ENCODE measurements at regions not wholly inside any gene's neighbourhood (a gene's known extent, or its start where the extent isn't known, plus 50 kb on each side); places are given as distances from the start of the nearest gene placed in this dataset.
A peak's percentile ranks its signal among the peaks of the same experiment; 100 is the strongest.

- TF ChIP-seq CTCF (IDR thresholded peaks at IDR 0.05; ENCODE audit: unreplicated experiment in 3 of 3): no peak
- Mint-ChIP-seq H3K27me3 (ENCODE audit: low read depth) (peaks cover 10% of the 10 kb centered on the region), H3K36me3 (ENCODE audit: low read depth) (no peaks in the 10 kb centered on the region), H3K4me1 (peaks cover 17% of the 10 kb centered on the region), H3K27ac (peak overlapping the region in 2 of 3 experiments; percentile 38 to 39), H3K4me3 (no peak overlapping the region), H3K9me3 (peaks cover 13% of the 10 kb centered on the region)
Observed at GRCh38 chr6:40936818-40937251, 102.2 kb downstream of the UNC5CL start.

- H3K27ac Mint-ChIP-seq: no peak overlapping the region
- peaks cover 17% of the 10 kb centered on the region for H3K4me1 Mint-ChIP-seq
- H3K27me3 Mint-ChIP-seq (ENCODE audit: low read depth): peaks cover 7% of the 10 kb centered on the region
- H3K4me3 Mint-ChIP-seq: no peak overlapping the region
- H3K9me3 Mint-ChIP-seq: no peaks in the 10 kb centered on the region
- H3K36me3 Mint-ChIP-seq (ENCODE audit: low read depth): no peaks in the 10 kb centered on the region
- TF ChIP-seq CTCF (IDR thresholded peaks at IDR 0.05; ENCODE audit: unreplicated experiment in 3 of 3): no peak
Observed at GRCh38 chr6:40933864-40934263, 105.2 kb downstream of the UNC5CL start.

GRCh38 chr6:40932953-40933352 lies 106.1 kb downstream of the UNC5CL start:
- Mint-ChIP-seq H3K27me3 (ENCODE audit: low read depth) (peaks cover 4% of the 10 kb centered on the region), H3K4me3 (no peak overlapping the region), H3K27ac (no peak overlapping the region), H3K9me3 (no peaks in the 10 kb centered on the region), H3K4me1 (peaks cover 17% of the 10 kb centered on the region), H3K36me3 (ENCODE audit: low read depth) (no peaks in the 10 kb centered on the region)
- TF ChIP-seq CTCF (IDR thresholded peaks at IDR 0.05; ENCODE audit: unreplicated experiment in 3 of 3): no peak

GRCh38 chr6:40932366-40932765 lies 106.7 kb downstream of the UNC5CL start:
- TF ChIP-seq CTCF (IDR thresholded peaks at IDR 0.05; ENCODE audit: unreplicated experiment in 3 of 3): no peak
- H3K36me3 Mint-ChIP-seq (ENCODE audit: low read depth): no peaks in the 10 kb centered on the region
- H3K9me3 Mint-ChIP-seq: no peaks in the 10 kb centered on the region
- no peak overlapping the region for H3K27ac Mint-ChIP-seq
- H3K27me3 Mint-ChIP-seq (ENCODE audit: low read depth): peaks cover 4% of the 10 kb centered on the region
- peaks cover 15% of the 10 kb centered on the region for H3K4me1 Mint-ChIP-seq
- H3K4me3 Mint-ChIP-seq: no peak overlapping the region

GRCh38 chr6:40931931-40932330 lies 107.1 kb downstream of the UNC5CL start:
- no peak overlapping the region for H3K4me3 Mint-ChIP-seq
- peaks cover 10% of the 10 kb centered on the region for H3K4me1 Mint-ChIP-seq
- peaks cover 4% of the 10 kb centered on the region for H3K27me3 Mint-ChIP-seq (ENCODE audit: low read depth)
- no peaks in the 10 kb centered on the region for H3K9me3 Mint-ChIP-seq
- TF ChIP-seq CTCF (IDR thresholded peaks at IDR 0.05; ENCODE audit: unreplicated experiment in 3 of 3): no peak
- no peaks in the 10 kb centered on the region for H3K36me3 Mint-ChIP-seq (ENCODE audit: low read depth)
- no peak overlapping the region for H3K27ac Mint-ChIP-seq

- peaks cover 4% of the 10 kb centered on the region for H3K27me3 Mint-ChIP-seq (ENCODE audit: low read depth)
- H3K9me3 Mint-ChIP-seq: no peaks in the 10 kb centered on the region
- H3K27ac Mint-ChIP-seq: no peak overlapping the region
- H3K4me3 Mint-ChIP-seq: no peak overlapping the region
- no peaks in the 10 kb centered on the region for H3K36me3 Mint-ChIP-seq (ENCODE audit: low read depth)
- peaks cover 4% of the 10 kb centered on the region for H3K4me1 Mint-ChIP-seq
- TF ChIP-seq CTCF (IDR thresholded peaks at IDR 0.05; ENCODE audit: unreplicated experiment in 3 of 3): no peak
Observed at GRCh38 chr6:40930555-40930954, 108.5 kb downstream of the UNC5CL start.
